ENCODE measurements at regions not wholly inside any gene's neighbourhood (a gene's known extent, or its start where the extent isn't known, plus 50 kb on each side); places are given as distances from the start of the nearest gene placed in this dataset.

DNA sequence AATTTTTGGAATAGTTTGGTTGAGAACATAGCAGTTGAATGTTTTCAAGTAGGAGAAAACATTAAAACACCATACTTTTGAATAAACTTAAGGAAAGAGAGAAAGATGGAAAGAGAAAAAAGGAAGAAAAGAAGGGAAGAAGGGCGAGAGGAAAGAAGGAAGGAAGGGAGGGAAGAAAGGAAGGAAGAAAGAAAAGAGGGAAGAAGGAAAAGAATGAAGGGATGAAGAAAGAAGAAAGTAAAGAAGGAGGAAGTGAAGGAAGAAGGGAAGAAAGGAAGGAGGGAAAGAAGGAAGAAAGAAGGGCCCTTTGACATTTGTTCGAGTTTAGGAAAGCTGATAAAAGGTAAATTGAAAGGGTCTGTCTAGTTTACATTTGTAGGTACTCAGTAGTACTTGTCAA is 482.7 kb downstream of the SIPA1L2 start:
- TF ChIP-seq, protein P1, sequence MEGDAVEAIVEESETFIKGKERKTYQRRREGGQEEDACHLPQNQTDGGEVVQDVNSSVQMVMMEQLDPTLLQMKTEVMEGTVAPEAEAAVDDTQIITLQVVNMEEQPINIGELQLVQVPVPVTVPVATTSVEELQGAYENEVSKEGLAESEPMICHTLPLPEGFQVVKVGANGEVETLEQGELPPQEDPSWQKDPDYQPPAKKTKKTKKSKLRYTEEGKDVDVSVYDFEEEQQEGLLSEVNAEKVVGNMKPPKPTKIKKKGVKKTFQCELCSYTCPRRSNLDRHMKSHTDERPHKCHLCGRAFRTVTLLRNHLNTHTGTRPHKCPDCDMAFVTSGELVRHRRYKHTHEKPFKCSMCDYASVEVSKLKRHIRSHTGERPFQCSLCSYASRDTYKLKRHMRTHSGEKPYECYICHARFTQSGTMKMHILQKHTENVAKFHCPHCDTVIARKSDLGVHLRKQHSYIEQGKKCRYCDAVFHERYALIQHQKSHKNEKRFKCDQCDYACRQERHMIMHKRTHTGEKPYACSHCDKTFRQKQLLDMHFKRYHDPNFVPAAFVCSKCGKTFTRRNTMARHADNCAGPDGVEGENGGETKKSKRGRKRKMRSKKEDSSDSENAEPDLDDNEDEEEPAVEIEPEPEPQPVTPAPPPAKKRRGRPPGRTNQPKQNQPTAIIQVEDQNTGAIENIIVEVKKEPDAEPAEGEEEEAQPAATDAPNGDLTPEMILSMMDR (IDR thresholded peaks at IDR 0.05): no peak
- TF ChIP-seq POLR2A (IDR thresholded peaks at IDR 0.05) (no peak), POLR2AphosphoS5 (IDR thresholded peaks at IDR 0.05; ENCODE audit: insufficient read depth in 1 of 2, low read depth in 1 of 2) (no peak)
- Histone ChIP-seq H3K9me3 (no peaks in the 10 kb centered on the region), H3K4me1 (peaks cover 7% of the 10 kb centered on the region), H3K4me3 (no peak overlapping the region), H3K27me3 (no peaks in the 10 kb centered on the region), H3K27ac (no peak overlapping the region), H3K36me3 (no peaks in the 10 kb centered on the region)
- DNase-seq (ENCODE audit: extremely low spot score in 2 of 2): no peak
- intact Hi-C loops (cut with DNase I): no loop called here

DNA sequence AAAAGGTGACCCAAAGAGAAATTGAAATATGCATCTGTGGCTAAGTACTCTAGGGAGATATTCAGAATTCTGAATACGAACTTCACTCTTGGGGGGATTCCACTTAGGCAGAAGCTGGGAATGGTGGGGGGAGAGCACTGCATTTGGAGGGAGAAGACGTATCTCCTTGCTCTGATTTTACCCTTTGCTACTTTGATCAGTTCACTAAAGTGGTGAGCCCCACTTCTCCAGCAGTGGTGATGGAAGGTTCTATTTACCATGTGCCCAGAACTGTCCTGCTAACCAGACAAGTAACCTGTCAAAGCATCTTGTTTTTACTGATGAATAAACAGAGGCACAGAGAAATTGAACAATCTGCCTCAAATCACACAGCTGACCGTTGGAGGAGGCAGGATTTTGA is 483.4 kb downstream of the SIPA1L2 start:
- intact Hi-C loops (cut with DNase I): no loop called here

GRCh38 chr1:232145768-232146167 is 484.2 kb downstream of the SIPA1L2 start:
- peaks cover 7% of the 10 kb centered on the region for H3K4me1 ChIP-seq
- intact Hi-C loops (cut with DNase I): no loop called here
- H3K27ac ChIP-seq: no peak overlapping the region
- TF ChIP-seq, protein P1 (IDR thresholded peaks at IDR 0.05): no peak
- TF ChIP-seq POLR2A (IDR thresholded peaks at IDR 0.05) (no peak), POLR2AphosphoS5 (IDR thresholded peaks at IDR 0.05; ENCODE audit: insufficient read depth in 1 of 2, low read depth in 1 of 2) (no peak)
- DNase-seq (ENCODE audit: extremely low spot score in 2 of 2): no peak
- H3K4me3 ChIP-seq: no peak overlapping the region
- H3K36me3 ChIP-seq: no peaks in the 10 kb centered on the region
- H3K27me3 ChIP-seq: no peaks in the 10 kb centered on the region
- H3K9me3 ChIP-seq: no peaks in the 10 kb centered on the region

More for the DNA sequence above, 483.4 kb downstream of the SIPA1L2 start:
- no peak for DNase-seq (ENCODE audit: extremely low spot score in 2 of 2)
- H3K27ac ChIP-seq: no peak overlapping the region
- H3K36me3 ChIP-seq: no peaks in the 10 kb centered on the region
- no peak overlapping the region for H3K4me3 ChIP-seq
- H3K27me3 ChIP-seq: no peaks in the 10 kb centered on the region
- H3K9me3 ChIP-seq: no peaks in the 10 kb centered on the region
- TF ChIP-seq POLR2A (IDR thresholded peaks at IDR 0.05): no peak
- TF ChIP-seq, protein P1 (IDR thresholded peaks at IDR 0.05): no peak
- peaks cover 7% of the 10 kb centered on the region for H3K4me1 ChIP-seq

DNA sequence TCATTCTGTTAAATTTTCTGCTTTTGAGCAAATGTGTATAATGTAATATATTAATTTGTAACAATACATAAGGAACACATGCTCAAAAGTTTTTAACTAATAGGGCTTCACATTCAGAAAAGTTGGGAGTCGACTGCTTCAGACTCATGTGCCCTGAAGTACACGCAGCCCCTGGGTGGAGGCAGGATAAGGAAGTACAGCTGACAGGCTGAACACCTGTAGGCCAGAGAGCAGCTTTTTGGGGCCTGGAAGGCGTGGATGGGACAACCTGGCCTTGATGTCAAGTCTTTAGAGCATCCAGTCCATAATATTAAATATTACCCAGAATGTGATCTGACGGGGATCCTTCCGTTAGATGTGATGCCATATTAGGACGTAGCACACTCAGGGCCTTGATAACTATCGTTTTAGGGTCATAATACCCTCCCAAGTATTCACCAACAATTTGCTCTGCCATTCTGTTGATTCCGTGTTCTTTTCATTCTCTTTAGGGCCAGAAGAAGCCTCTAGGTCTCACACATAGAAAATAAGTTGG is 485.2 kb downstream of the SIPA1L2 start:
- Histone ChIP-seq H3K27me3 (no peaks in the 10 kb centered on the region), H3K4me1 (peaks cover 7% of the 10 kb centered on the region), H3K27ac (no peak overlapping the region), H3K4me3 (no peak overlapping the region), H3K9me3 (no peaks in the 10 kb centered on the region), H3K36me3 (no peaks in the 10 kb centered on the region)
- DNase-seq (ENCODE audit: extremely low spot score in 2 of 2): no peak
- intact Hi-C loops (cut with DNase I): no loop called here
- TF ChIP-seq POLR2AphosphoS5 (IDR thresholded peaks at IDR 0.05; ENCODE audit: insufficient read depth in 1 of 2, low read depth in 1 of 2) (no peak), POLR2A (IDR thresholded peaks at IDR 0.05) (no peak)
- TF ChIP-seq, protein P1 (IDR thresholded peaks at IDR 0.05): no peak

DNA sequence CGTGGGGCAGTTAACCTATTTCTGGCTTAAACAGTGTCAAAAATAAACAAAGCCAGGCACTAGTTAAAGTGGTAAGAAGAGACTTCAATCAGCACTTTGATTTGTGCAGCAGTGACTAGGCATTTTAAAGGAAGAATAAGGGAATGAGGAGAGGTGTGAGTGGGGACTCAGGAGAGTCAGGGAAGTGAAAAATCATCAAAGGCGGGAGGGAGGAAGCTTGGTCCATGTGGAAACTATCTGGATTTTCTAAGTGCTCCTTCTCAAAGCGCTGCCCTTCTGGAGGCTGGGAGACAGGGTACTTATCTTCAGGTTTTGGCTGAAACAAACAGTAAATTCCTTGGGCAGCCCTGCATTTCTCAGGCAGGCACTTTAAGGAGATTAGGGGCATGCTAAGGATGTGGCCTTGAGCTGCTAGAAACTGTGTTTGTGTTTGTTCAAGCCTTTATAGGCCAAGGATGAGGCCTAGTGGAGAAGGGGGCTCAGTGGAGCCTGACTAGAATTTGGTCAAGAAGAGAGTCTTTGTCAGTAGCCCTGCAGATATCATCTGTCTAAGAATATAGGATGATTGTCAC is 486.5 kb downstream of the SIPA1L2 start:
- intact Hi-C loops (cut with DNase I): no loop called here
- DNase-seq (ENCODE audit: extremely low spot score in 2 of 2): no peak
- H3K9me3 ChIP-seq: no peaks in the 10 kb centered on the region
- no peaks in the 10 kb centered on the region for H3K36me3 ChIP-seq
- no peak overlapping the region for H3K27ac ChIP-seq
- no peaks in the 10 kb centered on the region for H3K27me3 ChIP-seq
- TF ChIP-seq, protein P1 (IDR thresholded peaks at IDR 0.05): no peak
- TF ChIP-seq POLR2AphosphoS5 (IDR thresholded peaks at IDR 0.05; ENCODE audit: insufficient read depth in 1 of 2, low read depth in 1 of 2) (no peak), POLR2A (IDR thresholded peaks at IDR 0.05) (no peak)
- peaks cover 7% of the 10 kb centered on the region for H3K4me1 ChIP-seq
- no peak overlapping the region for H3K4me3 ChIP-seq

All from vagina (tissue), 2 donors.